ENCODE measurements at regions not wholly inside any gene's neighbourhood (a gene's known extent, or its start where the extent isn't known, plus 50 kb on each side); places are given as distances from the start of the nearest gene placed in this dataset.

DNA sequence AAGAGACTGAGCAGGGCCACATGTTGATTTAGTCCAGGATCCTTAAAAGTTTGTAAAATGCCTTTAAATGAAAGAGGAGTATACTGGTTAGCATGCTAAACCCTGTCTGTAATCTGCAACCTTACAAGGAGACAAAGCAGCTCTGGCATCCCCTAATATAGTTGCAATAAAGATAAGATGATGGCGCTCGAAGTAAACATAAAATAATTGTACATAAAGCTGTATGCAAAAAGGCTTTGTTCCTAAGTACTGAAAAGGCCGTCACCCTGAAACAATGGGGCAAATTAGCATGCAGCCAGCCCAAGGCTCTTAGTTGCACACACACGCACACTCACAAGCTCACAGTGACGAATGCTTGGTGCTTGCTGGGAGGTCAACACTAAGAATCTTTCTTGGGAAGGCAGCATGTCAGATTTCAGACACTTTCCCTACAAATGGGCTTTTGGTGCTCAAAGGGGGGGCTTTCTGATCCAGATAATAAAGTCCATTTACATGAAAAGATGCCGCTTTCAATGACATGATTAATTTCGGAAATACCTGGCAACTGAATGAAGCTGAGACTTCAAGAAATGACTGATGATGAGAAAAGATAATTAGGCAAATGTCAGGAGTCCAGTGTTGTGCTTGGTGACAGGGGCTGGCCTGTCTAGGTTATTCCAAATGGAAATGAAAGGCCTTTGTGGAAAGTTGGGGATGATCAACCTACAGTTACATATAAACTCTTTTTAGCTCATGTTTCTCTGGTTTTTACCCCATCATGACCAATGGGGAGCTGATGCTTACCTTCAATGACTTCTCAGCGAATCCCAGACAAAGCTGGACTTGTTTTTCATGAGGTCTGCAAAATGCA lies 370.3 kb downstream of the MEIS1 start:
- no peak for DNase-seq

DNA sequence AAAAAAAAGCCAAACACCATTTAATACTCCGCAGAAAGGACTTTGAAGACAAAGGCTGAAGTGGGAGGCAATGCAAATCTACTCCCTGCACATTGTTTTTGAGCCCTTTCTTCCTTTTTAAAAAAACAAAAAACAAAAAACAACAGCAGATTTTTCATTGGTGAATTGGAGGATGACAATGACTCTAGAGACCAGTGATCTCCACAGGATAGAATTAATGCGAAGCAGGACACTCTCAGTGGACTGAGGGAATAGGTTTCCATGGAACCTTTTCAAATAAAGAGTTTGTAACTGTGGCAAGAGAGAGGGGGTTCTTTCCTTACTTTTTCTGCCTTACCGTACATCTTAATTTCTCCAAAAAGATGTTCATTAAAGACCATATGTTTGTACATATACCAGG lies 371.0 kb downstream of the MEIS1 start:
- DNase-seq = no peak

DNA sequence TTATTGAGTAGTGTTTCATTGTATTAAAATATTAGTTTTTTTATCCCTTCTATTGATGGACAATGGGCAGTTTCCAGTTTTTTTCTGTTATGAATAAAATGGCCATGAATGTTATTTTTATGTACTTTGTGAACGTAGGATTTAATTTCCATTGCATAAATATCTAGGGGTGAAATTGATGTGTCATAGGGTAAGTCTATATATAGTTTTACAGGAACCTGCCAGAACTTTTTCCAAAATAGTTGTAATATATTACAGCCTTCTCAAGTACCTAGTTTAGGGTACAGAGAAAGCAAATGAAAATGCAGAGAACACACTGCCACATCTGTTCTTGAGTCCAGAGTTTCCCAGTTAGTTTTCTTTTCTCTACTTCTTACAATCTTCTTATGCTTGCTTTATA lies 378.6 kb downstream of the MEIS1 start:
- no peak for DNase-seq

- no peak for DNase-seq
Measured at GRCh38 chr2:66813976-66814375, 379.1 kb downstream of the MEIS1 start.

- DNase-seq = no peak
Measured at GRCh38 chr2:66814916-66815315, 380.0 kb downstream of the MEIS1 start.

DNA sequence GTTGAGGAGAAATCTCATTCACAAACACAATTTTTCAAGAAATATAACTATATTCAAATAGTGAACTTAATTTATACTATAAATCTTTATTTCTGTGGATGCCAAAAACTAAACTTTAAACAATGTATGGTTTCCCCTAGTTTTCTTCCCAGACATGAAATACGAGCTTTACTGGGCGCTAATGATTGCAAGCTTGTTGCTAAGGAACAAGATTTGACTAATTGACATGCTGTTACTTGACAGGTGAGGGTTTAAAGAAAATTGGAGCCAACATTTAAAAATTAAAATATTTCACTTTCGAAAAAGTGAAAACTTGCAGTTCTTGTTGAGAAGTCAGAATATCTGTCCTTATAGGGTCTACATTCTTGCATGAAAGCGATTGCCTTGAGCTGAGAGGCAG lies 381.0 kb downstream of the MEIS1 start:
- DNase-seq = no peak

DNA sequence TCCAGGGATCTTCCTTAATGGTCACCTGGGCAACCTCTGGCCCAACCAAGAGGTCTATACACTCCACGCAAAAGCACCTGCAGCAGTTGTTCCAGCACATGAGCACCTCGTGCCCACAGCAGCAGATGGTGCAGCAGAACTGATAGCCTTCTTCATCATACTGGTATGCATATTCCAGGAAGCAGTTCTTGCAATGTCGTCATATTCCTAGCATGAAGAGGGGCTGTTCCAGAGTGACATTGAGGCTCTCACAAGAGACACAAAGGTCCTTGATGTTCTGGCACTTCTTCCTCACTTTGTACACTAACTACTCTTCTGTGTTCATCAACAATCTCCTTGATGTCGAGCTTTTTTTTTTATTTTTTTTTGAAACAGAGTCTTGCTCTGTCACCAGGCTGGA lies 386.2 kb downstream of the MEIS1 start:
- DNase-seq = no peak

GRCh38 chr2:66822186-66822585 lies 387.3 kb downstream of the MEIS1 start:
- no peak for DNase-seq

- no peak for DNase-seq
Measured at GRCh38 chr2:66824926-66825325, 390.0 kb downstream of the MEIS1 start.

GRCh38 chr2:66827851-66828250 lies 392.9 kb downstream of the MEIS1 start:
- no peak for DNase-seq

DNA sequence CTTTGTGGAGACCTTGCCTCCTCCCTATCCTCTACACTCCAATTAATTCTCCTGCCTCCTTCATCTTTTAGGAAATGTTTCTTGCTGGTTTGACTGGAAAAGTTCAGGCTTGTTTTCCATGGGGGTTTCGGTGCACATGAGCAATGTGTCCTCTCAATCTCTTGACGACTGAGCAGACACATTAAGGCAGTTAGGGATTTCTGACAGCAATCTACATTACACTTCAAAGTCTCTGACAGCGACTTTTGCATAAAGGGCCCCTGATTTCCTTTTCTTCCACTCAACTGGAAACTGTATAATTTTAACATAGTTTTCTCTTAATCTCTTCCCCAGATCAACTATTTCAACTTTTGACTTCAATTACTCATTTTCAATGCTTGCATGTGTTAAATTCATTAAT lies 394.0 kb downstream of the MEIS1 start:
- no peak for DNase-seq

DNA sequence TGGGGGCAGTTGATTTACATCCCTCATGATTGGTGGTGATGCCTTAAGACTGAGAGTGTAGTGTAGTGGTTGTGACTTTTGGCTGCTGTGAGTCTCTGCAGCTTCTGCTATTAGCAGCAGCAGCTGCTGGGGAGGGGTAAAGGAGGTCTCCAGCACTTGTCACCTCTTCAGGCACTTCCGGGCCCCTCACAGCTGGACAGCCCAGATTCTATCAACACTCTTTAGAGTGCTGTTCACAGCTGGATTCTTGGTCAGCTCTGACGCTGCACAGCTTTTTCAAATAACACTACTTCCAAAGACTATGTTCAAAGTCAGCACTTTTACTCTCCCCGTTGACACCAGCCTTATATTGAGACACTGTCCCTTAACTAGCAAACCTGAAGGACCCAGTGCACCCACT lies 396.0 kb downstream of the MEIS1 start:
- no peak for DNase-seq

- no peak for DNase-seq
Measured at GRCh38 chr2:66832646-66833435, 397.9 kb downstream of the MEIS1 start.

GRCh38 chr2:66834859-66835258 lies 399.9 kb downstream of the MEIS1 start:
- DNase-seq = no peak

DNA sequence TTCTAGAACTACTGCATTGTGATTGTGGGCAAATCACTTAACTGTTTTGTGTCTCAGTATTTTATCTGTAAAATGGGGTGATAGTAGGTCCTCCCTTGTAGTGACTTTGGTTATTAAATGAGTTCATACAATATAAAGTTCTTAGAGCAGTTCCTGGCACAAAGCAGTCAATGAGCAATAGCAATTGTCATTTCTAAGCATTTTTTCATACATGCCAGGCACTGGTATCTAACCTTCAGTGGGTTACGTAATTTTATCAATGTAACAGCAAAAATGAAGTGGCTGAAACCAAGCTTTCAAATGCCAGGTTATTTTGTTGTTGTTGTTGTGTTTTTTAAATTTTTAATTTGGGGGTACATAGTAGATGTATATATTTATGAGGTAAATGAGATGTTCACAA lies 401.9 kb downstream of the MEIS1 start:
- DNase-seq = no peak

GRCh38 chr2:66839551-66840320 lies 404.8 kb downstream of the MEIS1 start:
- no peak for DNase-seq

DNA sequence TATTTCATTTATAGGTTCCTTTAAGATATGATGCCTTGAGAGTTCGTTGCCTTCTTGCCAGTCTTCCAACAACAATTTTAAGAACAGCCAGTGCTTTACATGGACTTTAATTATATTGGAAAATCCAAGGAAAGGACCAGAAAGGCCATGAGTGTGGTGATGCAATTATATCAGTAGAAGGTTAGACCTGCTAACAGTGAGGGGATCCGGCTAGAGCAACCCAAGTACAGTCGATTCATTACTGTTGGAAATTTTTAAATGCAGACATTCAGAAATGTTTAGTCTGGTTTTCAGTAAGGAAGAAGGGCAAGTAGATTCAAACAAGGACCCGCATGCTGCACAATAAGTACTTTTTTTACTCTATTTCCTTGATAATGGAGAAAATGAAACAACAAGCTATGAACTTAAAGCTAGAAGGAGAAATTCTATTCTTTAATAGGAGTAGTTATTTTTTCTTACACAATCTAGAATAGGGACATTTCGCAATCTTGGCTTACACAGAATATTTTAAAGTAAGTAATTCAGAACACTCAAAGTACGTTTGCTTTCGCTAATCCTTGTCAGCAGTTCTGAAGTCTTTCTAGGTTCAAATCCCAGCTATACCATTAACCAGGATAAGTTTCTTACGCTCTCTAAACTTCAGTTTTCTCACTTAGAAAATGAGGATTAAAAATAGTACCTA lies 405.5 kb downstream of the MEIS1 start:
- no peak for DNase-seq

- peak; percentile 17 for DNase-seq
Measured at GRCh38 chr2:66843847-66844246, 408.9 kb downstream of the MEIS1 start.

DNA sequence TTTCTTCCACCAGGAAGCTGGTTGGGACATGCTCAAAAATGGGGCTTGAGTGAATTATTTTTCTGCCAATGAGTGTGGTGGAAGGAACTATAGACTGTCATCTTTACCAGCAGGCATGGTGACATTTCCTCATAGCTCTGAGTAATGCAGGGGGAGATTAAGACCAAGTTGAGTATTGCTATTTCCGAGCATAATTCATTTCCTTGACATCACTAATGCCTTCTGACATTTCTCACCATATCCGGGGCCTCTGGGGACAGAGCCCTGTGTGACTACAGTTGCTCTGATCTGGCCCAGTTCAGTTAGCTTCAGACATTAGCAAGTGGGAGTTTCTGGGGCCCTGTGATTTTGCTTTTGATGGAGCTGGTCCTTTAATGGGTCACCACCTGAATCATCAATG lies 410.4 kb downstream of the MEIS1 start:
- no peak for DNase-seq

- no peak for DNase-seq
Measured at GRCh38 chr2:66846887-66847286, 412.0 kb downstream of the MEIS1 start.

GRCh38 chr2:66849153-66849755 lies 414.3 kb downstream of the MEIS1 start:
- DNase-seq = no peak

DNA sequence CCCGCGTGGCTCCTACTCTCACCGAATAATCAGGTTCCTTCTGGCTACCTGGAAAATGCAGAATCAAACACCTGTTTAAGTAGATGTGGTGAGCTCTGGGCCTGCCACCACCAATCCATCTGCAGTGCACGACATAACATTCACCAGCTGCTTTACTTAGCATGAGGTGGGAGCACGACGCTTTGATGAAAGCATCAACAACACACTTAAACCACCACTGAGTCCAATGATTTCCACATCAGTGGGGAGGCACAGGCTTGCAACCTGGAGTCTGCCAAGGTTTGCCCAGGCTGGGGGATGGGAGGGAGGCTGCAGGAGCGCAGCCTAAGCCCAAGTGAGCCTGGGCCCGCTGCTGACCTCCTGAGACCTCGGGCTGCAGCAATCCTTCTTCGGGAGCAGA lies 415.5 kb downstream of the MEIS1 start:
- DNase-seq = no peak
